Vagina (tissue), 2 donors: ENCODE measurements at regions not wholly inside any gene's neighbourhood (a gene's known extent, or its start where the extent isn't known, plus 50 kb on each side); places are given as distances from the start of the nearest gene placed in this dataset.
"Not testable (repeated sequence)": the region's sequence is repeated elsewhere in the genome, so short reads cannot be mapped to it uniquely, and the experiment has no call there.

ENCODE experiments used
- POLR2A ChIP-seq, 2 donors: fragments of 450-650 bp; IDR thresholded peaks; one replicate each; pipeline ENCODE4 v1.6.1; 2017; ENCODE audit warnings: antibody characterized with exemption in 2 of 2, mild to moderate bottlenecking in 2 of 2, moderate library complexity in 2 of 2
- POLR2AphosphoS5 ChIP-seq, 2 donors: sonication (generic); formaldehyde crosslinking; IDR thresholded peaks; one replicate each; pipeline ENCODE4 v1.9.0; 2017; ENCODE audit warnings: antibody characterized with exemption in 2 of 2, mild to moderate bottlenecking in 2 of 2, low read depth in 1 of 2; ENCODE audit not compliant: insufficient read depth in 1 of 2
- TF ChIP-seq, protein P1 (sequence below), 3 experiments: fragments of 450-650 bp in 2 of 3; fragments of 200-600 bp in 1 of 3; sonication (generic) in 1 of 3; IDR thresholded peaks; one replicate each; pipeline ENCODE4 v1.5.1; 2017 to 2019; ENCODE audit warnings: antibody characterized with exemption in 3 of 3, mild to moderate bottlenecking in 2 of 3, moderate library complexity in 2 of 3

DNA sequence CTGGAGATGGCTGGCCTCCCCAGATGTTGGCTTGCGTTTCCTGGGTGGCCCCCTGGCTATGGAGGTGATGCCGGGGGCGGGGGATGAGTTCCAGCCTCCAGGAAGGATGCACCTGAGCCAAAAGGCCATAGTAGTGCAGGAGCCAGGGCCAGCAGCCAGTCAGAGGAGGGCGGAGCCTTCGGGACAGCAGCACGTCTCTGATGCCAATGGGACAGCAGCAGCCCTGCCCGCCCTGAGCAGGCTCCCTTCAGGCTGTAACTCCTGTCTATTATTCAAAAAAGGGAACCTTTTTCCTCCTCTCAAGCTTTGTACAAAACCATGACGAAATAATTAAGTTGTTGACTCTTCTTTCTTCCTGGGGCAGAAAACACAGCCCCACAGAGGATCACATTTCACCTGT is 189.7 kb downstream of the BCL2L11 start:
- TF ChIP-seq, protein P1, sequence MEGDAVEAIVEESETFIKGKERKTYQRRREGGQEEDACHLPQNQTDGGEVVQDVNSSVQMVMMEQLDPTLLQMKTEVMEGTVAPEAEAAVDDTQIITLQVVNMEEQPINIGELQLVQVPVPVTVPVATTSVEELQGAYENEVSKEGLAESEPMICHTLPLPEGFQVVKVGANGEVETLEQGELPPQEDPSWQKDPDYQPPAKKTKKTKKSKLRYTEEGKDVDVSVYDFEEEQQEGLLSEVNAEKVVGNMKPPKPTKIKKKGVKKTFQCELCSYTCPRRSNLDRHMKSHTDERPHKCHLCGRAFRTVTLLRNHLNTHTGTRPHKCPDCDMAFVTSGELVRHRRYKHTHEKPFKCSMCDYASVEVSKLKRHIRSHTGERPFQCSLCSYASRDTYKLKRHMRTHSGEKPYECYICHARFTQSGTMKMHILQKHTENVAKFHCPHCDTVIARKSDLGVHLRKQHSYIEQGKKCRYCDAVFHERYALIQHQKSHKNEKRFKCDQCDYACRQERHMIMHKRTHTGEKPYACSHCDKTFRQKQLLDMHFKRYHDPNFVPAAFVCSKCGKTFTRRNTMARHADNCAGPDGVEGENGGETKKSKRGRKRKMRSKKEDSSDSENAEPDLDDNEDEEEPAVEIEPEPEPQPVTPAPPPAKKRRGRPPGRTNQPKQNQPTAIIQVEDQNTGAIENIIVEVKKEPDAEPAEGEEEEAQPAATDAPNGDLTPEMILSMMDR (IDR thresholded peaks at IDR 0.05): not testable (repeated sequence)
- TF ChIP-seq POLR2A (IDR thresholded peaks at IDR 0.05); POLR2AphosphoS5 (IDR thresholded peaks at IDR 0.05; ENCODE audit: insufficient read depth in 1 of 2, low read depth in 1 of 2): not testable (repeated sequence)
